GM19043 (cell line): ENCODE measurements at regions not wholly inside any gene's neighbourhood (a gene's known extent, or its start where the extent isn't known, plus 50 kb on each side); places are given as distances from the start of the nearest gene placed in this dataset.
"Not testable (repeated sequence)": the region's sequence is repeated elsewhere in the genome, so short reads cannot be mapped to it uniquely, and the experiment has no call there.

Source experiments
- ATAC-seq: cut with Tn5 transposase; IDR thresholded peaks from one replicate; pipeline ENCODE4 v1.9.1; 2021; ENCODE audit warnings: low read depth; ENCODE audit not compliant: unreplicated experiment

DNA sequence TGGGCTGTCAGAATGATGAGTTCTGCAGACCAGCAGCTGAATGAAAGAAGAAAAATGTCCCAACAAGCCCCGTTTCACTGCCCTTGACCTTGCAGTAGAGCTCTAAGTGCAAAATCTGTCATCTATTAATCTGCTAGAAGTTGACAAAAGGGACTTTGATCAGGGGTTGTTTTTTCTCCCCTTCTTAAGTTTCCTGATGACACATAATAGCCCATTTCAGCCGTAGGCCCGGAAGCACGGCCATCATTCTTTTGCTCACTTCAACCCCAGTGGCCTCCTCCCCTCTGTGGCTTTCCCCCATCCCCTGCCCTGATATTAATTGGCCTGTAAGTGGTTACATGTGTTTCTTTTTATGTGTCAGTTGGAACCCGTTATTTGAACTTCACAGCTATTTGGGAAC lies 298.9 kb downstream of the RPLP1 start:
- ATAC-seq = no peak

DNA sequence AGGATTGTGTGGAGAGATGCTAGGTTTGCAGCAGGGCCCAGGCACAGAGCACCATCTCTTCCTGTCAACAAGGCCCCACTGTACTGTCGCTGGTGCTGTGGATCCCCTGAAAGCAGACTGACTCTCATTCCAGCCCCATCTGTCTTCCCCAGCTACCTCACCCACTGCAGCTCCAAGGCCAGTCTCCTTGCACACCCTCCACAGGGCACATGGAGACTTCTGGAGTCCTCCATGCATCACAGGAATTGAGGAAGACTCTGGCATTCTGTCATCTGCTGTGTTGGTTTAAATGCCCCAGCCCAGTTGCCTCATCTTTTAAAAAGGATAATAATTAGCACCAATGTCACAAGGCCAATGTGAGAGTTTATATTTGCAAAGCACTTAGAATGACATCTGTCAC lies 301.2 kb downstream of the RPLP1 start:
- no peak for ATAC-seq

DNA sequence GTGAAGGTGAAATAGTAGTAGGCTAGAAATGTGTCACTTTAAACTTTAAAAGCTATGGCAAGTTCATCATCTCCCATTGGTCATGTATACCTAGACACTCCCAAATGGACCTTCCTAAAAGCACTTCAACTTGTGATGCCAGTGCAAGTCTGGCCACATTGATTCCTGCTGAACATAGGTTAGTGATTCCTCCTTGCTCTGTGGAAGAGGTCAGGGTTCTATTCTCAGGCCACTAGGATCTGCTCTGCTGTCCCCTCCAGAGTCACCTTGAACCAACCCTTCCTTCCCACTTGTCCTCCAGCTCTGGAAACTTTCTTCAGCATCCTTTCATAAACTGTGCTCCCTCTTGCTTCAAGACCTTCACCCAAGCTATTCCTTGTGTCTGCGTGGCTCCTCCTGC lies 301.7 kb downstream of the RPLP1 start:
- ATAC-seq = no peak

DNA sequence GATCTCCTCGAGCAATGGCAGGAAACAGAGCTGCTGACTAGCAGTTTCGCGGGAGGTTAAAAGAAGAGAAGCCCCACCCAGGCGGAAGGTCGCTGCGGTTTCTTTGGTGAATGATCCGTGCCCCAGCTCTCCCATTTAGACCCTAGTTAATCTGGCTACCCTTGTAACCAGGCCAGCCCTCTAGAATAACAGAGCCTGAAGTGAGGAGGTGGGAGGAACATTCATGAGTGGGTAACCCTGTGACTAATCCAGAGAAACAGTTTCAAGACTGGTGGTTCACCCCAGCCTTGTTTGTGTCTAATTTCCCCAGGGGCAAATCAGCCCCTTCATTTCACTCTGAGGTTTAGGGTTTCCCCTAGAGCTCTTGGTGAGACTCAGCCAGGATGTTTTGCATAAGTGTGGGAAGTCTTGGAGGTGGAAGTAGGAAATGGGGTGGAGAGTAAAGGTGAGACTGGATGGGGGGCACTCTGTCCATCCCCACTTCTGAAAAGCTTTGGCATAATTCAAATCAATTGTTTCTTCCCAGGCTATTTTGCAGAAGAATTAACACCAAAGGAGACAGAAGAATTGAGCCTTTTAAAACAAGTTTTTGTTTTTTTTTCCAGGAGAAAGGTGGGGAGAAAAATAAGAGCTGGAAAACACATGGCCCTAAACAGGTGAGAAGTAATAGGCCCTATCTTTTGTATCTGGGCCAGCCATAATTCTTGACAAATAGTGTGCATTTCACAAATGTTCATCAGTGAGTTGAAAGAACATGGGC lies 303.1 kb downstream of the RPLP1 start:
- ATAC-seq = peak; percentile 84

DNA sequence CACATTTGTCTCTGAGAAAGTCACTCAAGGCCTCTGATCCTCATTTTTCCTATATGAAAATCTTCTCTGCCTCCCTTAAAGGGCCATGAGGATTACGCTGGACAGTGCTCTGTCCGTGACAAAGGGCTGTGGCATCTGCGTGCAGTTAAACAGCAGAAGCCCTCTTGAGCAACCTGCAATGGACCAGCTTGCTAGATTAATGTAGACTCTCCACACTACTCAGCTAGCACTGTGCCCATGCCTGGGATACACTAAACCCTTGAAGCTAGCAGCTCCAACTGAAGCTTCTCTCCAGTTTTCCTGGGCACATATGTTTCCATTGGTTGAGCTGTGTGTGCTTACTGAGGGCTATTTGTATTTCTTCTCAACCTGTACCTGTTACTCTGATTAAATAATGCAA lies 303.8 kb downstream of the RPLP1 start:
- ATAC-seq = no peak

DNA sequence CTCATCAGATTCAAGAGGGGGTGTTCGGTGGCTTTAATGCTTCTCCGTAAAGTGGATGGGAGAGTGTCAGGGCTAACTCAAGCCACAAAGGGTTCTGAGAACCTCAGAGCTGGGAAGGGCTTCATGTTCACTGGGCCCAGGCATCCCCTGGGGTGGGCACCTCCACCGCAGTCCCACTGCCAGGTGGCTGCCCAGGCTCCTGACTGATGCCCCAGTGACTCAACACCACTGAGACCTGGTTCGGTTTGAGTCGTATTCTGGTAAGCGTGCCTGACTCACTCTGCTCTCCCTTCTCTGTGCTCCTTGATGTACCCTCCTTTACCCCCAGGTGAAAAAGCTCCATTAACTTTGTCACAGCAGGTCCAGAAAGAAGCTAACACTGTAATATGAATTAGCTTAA lies 304.6 kb downstream of the RPLP1 start:
- ATAC-seq = no peak

DNA sequence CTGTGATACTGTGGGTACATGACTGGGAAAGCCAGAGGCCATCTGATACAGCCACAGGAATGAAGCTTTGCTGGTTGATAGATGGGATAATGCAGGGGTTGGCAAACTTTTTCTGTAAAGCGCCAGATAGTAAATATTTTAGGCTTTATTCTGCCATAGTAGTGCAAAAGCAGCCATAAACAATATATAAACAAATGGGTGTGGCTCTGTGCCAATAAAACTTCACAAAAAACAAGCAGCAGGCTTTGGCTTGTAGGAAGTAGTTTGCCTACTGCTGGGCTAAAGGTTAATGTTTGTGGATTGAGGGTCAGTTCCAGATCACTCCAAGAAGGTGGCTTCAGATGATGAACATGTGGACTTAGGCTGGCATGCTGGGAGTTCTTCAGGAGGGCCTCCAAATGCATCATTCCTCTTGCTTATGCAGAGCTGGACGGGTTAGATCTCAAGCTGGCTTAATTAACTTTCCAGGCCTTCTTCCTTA lies 305.7 kb downstream of the RPLP1 start:
- no peak for ATAC-seq

DNA sequence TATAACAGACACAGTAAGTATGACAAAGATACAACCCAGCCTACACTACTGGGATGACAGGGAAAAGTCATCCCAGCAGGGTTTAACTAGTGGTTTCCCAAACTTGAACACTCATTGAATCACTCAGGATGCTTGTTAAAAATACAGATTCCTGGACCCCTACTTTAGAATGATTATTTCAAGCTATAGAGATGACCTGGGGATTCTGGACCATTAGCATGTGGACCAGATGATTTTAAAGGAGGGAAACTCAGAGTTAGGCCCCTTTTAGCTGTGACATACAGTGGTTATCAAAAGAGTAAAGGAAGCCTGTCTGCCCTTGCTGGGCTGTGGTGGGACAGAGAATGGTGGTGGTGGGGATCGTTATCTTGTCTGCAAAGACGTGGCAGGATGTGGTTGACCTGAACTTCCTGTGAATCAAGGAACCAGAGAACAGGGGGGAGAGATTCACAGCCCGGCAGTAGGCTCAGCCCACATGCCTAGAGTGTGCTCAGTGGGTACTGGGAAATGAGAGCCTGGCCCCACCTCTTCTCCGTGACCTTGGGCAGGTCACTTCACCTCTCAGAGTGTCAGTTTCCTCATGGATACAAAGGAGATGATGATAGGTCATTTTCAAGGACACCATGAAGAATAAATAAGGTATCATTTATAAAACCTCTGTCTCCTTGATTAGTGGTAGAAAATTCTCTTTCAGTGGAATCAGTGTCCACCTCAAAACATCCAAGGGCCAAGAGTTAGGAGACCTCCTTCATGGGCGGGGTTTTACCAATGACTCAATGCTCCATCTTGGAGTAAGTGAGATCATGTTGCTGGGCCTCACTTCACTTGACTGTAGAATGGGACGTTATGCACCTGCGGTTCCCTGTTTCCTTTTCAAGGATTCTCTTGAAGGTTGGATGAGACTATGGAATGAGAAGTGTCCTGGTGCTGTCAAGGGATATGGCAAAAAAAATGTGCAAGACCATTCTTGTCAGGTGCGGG lies 306.5 kb downstream of the RPLP1 start:
- ATAC-seq = no peak

DNA sequence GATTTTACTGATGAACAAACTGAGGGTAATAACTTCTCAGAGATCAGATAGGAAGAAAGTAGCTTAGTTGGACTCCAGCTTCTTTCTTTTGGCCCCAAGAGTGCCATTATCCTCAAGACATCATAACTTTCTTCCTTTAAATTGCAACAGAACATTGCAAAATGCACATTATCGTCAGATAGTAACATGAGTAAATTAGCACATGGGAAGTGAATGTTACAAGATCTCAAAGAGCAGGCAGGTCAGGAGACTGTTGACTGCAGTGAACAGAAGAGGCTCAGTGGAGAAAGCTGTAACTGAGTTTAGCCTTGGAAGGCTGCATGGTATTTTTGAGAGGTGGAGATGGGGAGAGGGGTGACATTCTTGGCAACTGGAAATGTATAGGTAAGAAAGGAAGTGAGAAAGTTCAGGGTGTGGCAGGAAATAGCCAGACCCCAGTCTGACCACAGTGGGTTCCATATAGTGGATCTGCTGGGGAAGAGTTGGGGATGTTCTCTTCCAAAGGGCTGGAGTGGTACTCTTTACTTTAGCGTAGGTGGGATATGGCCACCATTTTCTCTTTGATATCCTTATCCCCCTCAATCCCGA lies 307.7 kb downstream of the RPLP1 start:
- no peak for ATAC-seq

DNA sequence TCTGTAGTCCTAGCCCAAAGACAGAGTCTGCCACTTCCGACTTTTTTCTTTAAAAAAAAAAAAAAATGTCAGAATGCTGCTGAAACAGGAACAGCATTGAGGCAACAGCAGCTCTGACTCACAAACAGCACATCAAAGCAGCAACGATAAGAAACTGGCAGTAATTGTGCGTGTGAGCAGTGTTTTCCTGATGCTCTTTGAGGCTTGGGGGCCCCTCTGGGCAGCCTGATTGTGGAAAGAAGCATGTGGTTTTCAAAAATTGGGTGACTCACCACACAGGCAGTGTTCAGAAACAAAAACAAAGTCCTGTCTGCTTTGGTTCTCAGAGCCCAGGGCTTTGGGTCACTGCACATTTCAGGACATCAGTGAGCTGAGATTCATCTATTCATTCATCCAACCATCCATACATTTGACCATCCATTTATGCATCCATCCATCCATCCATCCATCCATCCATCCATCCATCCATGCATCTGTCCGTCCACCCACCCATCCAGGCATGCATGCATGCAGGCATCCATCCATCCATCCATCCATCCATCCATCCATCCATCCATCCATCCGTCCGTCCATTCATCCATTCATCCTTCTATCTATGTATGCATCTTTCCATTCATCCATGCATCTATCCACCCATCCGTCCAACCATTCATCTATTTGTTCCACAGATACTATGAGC lies 308.4 kb downstream of the RPLP1 start:
- no peak for ATAC-seq

DNA sequence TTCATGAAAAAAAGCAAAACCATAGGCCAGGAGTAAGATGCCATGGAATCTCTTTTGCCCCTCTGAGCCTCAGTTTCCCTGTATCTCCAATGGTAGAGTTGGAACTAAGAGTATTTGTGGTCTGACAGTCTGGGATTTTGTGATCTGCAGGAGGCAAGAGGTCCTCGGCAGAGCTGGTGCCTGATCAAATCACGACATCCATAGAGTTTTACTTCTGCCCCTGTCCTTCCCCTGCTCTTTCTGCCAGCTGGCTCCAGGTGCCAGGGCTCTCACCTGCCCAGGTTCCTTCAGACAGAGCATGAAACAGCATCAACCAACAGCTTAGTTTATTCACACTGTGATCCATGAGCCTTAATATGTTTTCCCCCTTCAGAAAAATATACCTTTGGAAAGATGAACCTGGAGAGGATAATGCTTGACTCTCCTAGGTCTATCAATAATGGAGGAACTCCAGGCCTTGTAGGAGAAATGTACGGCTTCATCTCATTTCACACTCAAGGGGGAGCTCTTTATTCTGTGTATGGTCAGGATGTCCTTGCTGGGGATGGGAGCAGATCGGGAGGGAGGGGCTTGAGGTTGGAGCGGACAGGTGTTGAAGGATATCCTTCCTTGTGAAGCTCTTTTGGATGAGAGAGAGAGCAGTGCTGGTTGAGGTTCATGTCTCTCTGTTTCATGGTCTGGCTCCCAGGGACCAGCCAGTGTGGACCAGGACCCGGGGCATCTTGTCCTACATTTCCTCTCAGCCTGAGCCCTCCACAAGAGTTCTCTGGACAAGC lies 309.9 kb downstream of the RPLP1 start:
- no peak for ATAC-seq

DNA sequence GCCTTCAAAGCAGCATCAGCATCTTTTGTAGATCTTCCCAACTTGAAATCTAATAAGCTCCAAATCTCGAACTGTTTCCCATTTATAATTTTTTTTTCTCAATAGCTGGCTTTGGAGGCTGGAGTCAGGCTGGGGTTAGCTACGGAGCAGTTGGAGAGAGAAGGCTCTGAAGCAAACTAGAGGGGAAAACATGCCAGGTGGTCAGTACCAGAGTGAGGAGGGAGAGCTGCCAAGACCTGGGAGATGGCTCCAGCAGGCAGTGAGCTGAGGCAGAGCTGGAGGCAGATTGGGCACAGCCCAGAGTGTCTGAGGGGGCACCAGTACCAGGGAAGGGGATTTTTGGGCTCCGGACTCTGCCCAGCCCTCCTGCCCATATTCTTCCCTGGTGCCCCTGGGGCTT lies 311.2 kb downstream of the RPLP1 start:
- ATAC-seq = no peak

DNA sequence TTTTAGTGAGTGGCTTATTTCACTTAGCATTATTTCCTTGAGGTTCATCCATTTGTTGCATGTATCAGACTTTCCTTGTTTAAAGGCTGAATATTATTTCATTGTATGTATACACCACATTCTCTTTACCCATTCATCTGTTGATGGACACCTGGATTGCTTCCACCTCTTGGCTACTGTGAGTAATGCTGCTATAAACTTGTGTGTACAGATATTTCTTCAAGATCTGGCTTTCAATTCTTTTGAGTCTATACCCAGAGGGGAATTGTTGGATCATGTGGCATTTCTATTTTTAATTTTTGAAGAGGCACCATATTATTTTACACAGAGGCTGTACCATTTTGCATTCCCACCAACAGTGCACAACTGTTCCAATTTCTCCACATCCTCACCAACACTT lies 313.5 kb downstream of the RPLP1 start:
- ATAC-seq = no peak

DNA sequence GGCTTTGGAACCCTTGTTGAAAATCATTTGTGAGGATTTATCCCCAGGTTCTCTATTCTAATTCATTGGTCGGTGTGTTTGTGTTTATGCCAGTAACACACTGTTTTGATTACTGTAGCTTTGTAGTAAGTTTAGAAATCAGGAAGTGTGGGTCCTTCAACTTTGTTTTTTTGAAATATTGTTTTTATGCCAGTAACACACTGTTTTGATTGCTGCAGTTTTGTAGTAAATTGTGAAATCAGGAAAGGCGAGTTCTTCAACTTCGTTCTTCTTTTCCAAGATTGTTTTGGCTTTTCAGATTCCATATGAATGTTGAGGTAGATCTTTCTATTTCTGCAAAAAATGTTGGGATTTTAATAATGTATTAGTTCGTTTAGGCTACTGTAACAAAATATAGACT lies 314.6 kb downstream of the RPLP1 start:
- no peak for ATAC-seq

DNA sequence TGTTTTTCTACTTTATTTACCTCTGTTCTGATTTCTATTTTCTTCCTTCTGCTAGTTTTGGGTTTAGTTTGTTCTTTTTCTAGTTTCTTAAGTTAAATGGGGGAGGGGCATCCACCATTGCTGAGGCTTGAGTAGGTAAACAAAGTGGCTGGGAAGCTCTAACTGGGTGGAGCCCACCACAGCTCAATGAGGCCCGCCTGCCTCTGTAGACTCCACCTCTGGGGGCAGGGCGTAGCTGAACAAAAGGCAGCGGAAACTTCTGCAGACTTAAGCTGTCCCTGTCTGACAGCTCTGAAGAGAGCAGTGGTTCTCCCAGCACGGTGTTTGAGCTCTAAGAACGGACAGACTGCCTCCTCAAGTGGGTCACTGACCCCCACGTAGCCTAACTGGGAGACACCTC lies 316.7 kb downstream of the RPLP1 start:
- not testable (repeated sequence) for ATAC-seq

DNA sequence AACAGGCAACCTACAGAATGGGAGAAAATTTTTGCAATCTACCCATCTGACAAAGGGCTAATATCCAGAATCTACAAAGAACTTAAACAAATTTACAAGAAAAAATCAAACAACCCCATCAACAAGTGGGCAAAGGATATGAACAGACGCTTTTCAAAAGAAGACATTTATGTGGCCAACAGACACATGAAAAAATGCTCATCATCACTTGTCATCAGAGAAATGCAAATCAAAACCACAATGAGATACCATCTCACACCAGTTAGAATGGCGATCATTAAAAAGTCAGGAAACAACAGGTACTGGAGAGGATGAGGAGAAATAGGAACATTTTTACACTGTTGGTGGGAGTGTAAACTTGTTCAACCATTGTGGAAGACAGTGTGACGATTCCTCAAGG lies 321.6 kb downstream of the RPLP1 start:
- ATAC-seq = not testable (repeated sequence)

DNA sequence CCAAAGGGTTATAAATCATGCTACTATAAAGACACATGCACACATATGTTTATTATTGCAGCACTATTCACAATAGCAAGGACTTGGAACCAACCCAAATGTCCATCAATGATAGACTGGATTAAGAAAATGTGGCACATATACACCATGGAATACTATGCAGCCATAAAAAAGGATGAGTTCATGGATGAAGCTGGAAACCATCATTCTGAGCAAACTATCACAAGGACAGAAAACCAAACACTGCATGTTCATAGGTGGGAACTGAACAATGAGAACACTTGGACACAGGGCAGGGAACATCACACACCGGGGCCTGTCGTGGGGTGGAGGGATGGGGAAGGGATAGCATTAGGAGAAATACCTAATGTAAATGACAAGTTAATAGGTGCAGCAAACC lies 322.1 kb downstream of the RPLP1 start:
- not testable (repeated sequence) for ATAC-seq

DNA sequence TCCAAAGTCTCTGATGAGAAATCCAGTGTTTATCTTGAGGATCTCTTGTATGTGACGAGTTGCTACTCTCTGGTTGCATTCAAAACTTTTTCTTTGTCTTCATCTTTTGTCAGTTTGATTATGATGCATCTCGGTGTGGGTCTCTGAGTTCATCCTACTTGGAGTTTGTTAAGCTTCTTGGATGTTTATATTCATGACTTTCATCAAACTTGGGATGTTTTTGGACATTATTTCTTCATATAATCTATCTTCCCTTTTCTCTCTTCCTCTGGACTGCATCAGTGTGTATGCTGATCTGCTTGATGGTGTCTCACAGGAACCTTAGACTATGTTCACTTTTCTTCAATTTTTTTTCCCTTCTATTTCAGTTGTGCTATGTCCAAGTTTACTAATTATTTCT lies 320.4 kb downstream of the TLE3 start:
- ATAC-seq = no peak

DNA sequence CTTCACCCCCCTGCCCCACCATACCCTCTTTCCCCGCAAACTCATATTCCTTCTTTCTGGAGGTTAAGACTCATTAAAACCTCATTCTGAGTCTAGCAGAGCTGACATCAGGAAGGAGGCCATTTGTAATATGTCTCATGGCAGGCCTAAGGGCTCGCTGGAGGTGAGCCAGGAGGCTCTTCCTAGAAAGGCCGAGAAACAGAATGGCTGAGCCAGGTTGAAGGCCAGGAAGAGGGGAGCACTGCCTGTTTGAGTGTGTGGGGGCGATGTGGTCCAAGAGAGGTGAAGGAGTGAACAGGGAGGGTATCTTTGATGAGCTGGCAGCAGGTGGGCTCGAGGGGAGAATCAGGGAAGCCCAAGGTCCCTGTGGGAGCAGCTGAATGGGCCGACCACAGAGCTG lies 317.3 kb downstream of the TLE3 start:
- no peak for ATAC-seq

DNA sequence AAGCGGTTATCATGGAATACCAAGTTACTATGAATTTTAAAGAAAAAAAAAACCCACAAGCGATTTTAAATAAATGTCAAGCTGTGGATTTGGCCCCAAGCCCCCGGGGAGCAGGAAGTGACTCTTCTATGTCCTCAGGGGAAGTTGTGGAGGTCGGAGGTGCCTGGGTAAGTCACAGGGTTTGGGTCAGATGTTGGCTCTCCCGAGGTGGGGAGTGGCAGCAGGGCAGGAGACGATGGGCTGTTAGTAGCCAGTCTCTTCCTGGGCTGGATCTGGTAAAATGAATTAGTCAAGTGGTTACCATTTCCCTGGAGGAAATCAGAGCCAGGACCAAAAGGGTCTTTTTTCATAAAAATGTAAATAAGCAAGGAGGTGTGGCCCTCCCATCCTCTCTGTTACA lies 316.7 kb downstream of the TLE3 start:
- ATAC-seq = no peak
